DMS79 treated with DMSO at 0.1 percent for 48 hours (cell line): ENCODE measurements at regions not wholly inside any gene's neighbourhood (a gene's known extent, or its start where the extent isn't known, plus 50 kb on each side); places are given as distances from the start of the nearest gene placed in this dataset.

Experiments
- DNase-seq: peaks from one replicate; lab custom pipeline; 2025; lab: John Stamatoyannopoulos, UW

DNA sequence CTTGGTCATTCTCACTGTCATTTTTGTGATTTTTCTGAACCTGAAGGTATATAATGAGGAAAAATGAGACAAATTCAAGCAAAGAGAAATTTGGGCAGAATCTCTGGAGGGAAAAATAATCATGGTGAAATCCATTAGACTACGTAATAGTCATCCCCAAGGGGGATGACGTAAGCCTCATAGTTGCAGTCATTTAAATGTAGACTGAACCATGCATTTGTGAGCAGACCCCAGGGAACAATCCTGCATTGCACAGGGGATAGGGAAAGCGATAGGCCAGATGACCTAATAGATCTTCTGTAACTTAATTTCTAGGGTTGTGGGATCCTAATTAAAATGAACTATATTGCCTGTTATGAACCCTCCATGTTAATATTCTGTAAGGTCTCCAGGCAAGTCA is 167.4 kb upstream of the C1orf21 start:
- DNase-seq = no peak

DNA sequence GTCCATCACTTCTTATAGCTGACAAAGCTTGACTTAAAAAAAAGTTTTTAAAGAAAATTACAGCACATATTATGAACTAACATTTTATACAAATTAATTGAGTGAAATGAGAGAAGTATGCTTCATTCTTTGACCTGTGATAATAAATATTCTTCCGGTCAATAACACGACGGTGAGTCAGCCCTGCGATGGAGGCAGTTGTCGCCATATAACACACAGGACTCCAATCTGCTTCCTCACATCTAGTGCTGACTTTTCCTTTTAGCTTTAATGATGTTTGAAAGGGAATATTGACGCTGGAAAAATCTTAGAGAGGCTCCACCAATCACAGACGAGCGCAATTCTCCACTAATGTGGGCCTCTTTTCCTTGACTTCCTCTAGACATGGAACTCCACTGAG is 166.9 kb upstream of the C1orf21 start:
- no peak for DNase-seq

DNA sequence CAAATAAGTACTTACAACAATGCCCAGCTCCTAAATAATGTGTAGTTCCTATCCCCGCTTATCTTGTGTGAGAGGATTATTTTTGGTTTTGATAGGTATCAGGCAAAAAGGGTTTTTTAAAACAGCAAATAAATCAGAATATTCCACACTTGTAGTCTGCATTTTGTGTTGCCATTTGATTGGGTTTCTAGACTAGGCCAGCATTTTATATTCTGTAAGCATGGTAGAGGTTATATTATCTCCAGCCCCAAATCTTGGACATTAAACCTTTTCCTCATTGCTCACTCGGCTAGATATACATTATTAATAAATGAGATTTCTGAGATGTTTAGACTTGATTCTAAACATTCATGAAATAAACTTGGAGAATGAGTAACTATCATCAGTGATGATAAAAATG is 165.7 kb upstream of the C1orf21 start:
- no peak for DNase-seq

DNA sequence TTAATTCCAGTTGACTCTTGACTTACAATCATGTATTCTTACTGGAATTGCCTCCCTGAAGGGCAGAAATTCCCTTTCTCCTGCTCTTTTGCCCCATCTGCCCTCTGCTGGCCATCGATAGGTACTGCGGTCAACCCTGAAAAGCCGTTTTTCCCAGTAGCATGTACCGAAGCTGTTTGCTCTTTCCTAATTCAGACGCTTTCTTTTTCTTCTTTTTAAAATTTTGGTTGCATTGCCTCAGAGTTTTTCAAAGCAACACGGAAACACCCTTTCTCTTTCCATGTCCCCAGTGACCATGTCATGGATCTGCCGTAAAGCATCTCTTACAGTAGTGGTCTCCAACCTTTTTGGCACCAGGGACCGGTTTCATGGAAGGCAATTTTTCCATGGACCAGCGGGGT is 164.2 kb upstream of the C1orf21 start:
- peak; percentile 29 for DNase-seq

DNA sequence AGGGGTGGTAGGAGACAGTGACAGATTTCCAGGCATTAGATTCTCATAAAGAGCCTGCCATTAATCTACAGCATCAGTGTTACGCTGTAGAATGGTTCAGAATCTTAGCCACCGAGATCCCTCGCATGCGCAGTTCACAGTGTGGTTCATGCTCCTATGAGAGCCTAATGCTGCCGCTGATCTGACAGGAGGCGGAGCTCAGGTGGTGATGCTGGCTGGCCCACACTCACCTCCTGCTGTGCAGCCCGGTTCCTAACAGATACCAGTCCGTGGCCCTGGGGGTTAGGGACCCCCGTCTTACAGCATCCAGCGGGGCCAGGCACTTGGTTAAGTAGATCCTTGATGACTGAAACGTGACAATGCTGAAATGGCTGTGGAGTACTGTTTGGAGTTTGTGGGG is 163.6 kb upstream of the C1orf21 start:
- DNase-seq = no peak

DNA sequence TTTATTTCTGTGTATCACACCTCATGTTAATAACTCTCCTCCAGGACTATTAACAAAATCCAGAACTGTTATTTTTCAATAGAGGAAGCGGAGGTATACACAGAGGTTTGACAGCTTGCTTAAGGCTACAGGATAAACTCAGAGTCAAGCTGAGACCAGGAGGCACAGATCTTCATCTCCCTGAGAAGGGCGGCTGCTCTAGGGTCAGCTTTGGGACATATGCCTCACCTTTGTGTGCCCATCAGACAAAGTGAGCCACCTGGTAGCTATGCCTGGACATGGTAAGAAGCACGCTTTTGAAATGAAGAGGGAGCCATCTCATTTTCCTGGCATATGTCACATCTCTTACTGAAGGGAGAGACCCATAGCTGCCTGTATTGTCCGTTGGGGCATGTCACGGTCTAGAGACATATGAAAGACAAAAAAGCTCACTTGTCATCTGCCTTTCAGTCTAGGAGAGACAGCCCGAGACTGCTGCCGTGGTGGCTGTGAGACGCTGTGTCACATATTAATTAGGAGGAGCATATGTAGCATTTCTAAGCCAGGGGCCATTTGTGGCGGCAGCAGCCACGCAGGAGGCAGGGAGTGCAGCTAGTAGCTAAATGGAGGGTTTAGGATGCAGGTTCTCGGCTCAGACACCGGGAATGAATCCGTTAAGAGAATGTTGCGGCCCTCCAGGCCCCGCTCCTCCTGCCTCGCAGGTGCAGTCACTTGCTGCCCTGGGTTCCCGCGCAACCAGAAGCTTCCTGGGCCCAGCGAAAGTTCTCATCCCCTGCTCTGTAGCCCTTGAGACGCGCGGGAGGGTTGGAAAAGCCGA is 161.3 kb upstream of the C1orf21 start:
- no peak for DNase-seq

DNA sequence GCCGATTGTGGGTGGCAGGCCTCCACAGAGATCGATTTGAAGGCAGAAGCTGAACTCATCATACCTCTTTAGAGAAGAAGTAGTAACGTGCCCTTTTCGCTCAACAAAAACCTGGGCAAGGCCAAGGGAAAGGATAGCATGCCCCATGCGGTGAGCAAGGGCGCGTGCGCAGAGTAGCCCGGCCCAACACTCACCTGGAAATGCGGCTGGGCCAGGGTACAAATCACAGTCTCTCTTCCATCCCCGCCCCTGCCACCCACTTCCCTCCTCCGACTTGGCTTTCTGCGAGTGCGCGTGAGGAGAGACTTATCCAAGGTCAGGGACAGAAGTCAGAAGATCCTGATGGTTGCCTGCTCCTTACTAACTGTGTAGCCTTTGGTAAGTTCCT is 160.7 kb upstream of the C1orf21 start:
- no peak for DNase-seq

DNA sequence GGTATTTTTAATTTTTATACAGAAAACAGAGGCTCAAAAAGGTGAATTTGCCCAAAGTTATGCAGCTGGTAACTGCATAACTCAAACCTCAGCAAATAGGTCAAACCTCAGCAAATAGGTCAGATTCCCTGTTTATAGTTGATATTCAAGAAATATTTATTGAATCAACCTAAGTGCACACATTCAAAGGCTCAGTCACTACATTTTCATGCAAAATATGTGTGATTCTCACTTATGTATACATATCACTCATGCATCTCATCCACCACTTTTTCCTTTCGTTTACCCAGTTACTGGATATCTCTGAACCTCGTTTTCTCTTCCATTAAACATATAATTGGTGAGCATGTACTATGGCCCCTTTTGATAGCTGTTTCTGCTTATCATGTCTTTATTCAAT is 158.3 kb upstream of the C1orf21 start:
- no peak for DNase-seq

DNA sequence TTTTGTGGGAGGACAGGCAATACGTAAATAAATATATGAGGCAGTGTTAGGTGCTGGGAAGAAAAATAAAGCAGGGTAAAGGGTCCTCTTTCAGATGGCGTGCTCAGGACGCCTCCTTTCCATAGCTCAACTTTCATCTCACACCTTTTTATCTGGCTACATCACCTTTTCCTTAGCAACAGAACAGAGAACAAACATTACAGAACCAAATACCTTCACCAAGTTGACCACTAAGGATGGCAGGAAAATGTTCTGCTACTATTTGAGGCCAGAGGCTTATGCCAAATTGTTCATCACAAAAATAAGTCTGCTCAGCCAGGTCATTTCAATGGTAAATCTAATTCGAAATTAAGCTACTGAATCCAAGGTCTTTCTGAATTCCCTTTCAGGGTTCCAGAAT is 149.2 kb upstream of the C1orf21 start:
- DNase-seq = no peak

DNA sequence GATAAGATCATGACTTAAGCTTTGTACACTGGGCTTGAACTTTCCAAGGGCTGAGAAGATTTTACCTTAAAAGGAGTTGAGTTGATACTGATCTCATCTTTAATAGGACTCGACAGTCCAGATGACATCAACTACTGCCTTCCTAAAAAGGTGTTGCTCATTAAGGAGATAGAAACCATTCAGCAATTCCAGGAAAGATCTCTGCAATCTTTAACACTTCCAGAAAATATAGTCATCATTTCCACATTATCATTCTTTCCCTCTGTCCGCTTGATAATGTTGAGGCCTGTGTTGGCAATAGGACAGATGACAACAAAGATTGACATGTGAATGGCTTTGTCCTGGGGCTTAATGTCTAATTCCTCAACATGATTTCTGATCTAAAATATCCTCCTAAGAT is 145.4 kb upstream of the C1orf21 start:
- DNase-seq = no peak

DNA sequence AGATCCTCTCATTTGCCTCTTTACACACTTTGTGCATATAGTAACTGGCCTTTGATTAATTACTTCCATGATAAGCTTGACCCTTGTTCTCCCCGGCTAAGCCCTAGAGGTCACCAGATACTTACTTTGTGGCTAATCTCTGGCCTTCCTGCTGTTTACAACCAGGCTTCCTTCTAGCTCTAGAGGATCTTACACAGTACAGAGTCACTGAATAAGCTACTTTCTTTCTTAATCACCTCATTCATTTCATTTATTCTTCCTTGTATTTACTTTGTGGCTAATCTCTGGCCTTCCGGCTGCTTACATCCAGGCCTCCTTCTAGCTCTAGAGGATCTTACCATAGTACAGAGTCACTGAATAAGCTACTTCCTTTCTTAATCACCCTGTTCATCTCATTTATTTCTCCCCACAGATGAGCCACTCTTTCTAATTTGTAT is 144.3 kb upstream of the C1orf21 start:
- no peak for DNase-seq

DNA sequence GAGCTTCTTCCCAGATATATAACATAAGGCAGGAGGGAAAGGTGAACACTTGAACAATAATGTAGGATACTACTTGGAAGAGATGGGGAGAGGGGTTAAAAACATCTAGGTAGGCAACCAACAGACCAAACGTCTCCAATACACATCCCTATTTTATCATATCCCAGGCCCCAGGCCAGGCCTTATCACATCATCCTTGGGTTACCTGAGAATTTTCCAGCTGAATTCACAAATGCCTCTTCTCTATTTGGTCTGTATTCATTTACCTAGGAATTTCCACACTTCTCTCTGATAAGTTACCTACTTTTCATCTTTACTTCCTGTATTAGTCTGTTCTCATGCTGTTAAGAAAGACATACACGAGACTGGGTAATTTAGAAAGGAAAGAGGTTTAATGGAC is 141.9 kb upstream of the C1orf21 start:
- no peak for DNase-seq

DNA sequence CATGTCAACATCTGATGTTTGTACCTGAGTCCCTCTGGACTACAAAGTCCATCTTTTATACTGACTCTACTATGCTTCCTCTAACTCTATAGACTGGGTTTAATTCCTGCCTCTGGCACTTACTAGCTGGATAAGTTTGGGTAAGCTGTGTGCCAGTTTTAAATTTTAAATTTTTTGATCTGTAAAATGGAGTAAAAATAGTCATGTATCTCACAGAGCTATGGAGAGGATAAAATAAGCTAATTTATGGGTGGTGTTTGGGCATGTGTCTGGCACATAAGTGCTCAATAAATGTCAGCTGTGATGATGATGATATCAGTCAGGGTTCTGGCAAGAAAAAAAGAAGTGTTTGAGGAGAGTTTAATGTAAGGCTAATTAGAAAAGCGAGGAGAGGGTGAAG is 139.2 kb upstream of the C1orf21 start:
- DNase-seq = no peak

DNA sequence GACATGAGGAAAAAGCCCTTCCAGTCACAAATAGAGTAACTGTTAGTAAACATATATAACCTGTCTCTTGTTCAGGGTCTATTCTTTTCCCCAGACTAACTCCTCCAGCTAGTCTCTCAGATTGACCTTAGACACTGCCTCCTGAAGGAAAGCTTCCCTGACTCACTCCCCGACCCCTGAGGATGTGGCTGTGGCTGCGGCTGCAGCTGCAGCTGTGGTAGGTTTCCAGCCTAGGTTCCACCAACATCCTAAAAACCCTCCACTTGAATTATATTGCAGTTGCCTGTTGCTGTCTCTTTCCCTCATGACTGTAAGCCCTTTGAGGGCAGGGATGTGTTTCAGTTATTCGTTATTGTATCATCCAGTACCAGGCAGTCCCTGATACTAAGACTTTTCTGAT is 132.9 kb upstream of the C1orf21 start:
- DNase-seq = no peak

DNA sequence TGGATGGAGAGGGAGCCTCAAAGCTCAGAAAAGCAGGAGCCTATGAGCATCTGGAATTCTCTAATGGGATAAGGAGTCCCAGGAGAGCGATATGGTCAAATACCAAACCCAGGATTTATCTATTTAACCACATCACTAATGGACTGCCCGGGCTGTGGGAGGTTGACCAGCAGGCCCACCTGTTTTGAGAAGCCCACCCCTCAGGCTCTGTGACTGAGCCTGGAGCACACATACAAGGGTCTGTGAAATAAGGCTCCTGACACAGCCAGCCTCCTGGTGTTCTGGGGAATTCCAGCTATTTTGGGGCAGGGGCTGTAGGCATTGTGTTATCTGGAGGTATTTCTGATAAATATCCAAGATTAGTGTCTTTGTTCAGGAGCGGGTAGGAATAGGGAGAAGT is 132.0 kb upstream of the C1orf21 start:
- DNase-seq = no peak

DNA sequence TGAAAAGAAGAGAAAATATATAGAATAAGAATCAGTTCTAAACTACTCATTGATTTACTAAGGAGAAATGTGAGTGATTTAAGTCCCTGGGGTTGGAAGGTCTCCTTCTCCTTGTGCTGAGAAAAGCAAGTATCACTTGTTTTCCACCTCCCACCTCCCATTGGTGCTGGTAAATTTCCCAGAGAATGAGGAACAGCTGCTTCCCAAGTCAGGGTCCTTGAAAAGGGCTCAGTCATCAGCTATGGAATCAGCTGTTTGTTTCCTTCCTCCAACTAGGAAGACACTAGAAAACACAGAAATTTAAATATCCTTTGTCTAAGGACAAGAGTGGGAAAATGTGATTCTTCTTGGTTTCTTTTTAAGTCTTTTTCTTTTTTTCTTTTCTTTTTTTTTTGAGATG is 131.3 kb upstream of the C1orf21 start:
- no peak for DNase-seq

DNA sequence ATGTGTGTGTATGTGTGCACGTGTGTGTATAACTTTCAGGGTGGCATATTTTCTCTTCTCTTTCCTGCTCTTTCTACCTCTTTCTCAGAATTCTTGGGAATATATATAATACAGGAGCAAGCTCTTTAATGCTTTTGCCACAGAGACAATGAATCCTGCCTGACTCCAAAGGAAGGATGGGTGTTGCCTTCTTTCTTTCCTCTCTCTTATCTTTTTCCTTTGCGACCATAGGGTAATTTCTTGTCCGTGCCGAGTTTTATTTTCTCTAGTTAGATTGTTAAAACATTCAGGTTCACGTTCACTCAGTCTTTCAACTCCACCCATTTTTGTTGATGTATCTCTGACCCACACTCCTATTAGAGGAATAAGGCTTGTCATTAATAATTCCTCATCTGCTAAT is 129.0 kb upstream of the C1orf21 start:
- no peak for DNase-seq

DNA sequence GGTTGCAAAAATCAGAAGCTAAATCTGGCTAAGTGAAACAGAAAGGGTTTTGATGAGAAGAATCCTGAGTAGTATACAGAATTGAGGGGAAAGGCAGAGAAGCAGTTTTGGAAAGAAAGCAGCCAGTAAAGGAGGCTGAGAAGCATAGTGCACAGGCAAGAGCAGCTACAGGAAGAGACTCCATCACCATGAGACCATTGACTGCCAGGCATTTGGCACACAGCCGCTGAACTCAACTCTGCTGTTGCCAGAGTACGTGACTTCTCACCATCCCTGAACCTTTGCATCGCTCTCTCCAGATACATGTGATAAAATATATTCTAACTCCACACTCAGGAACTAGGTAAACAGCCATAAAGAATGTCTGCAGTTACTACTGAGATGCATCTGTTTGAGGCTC is 128.3 kb upstream of the C1orf21 start:
- no peak for DNase-seq

DNA sequence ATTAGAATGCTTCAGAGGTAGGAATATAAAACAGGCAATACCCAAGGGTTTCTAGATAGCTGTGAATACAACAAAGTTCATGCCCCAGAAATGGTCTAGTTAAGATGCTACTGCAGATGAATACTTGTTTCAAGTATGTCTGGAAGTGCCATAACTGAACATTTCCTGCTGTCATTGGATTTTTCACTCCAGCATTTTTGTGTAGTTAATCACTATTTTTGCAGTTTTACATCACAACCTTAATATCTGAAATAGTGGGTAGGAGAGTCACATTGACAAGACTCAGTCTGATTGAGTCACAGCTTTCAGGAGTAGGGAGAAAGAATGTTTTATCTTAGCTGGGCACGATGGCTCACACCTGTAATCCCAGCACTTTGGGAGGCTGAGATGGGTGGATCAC is 126.4 kb upstream of the C1orf21 start:
- no peak for DNase-seq

DNA sequence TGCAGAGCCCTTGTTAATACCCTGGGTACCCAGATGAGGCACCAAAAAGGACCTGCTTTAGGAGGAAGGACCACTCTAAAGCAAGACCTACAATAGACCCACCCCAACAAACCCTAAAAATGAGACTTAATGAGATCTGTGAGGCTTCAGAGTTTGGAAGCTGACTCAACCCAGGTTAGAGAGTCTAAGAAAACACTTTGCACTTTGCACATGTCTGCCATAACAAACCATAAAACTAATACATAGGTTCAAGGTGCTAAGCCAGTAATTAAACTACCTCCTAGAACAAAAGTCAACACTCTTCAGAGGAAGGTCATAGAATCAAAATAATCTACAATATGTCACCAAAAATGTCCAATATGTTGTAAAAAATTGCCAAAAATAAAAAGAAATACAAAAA is 124.7 kb upstream of the C1orf21 start:
- DNase-seq = no peak

DNA sequence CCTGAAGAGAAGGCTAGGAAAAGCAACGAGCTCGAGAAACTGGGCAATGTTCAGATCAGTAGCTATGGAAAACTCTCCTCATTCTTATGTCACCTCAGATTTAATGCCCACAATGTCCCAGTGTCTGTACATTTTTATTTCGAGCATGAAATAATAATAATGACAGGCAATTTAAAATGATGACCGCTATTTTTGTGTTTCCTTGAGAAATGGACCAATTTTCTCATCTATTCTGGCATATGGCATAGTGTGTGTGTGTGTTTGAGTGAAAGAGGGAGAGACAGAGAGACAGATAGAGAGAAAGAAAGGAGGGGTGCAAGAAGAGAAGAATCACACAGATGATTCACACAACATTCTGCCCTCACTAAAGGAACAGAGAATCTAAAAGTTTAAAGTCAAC is 119.1 kb upstream of the C1orf21 start:
- no peak for DNase-seq

DNA sequence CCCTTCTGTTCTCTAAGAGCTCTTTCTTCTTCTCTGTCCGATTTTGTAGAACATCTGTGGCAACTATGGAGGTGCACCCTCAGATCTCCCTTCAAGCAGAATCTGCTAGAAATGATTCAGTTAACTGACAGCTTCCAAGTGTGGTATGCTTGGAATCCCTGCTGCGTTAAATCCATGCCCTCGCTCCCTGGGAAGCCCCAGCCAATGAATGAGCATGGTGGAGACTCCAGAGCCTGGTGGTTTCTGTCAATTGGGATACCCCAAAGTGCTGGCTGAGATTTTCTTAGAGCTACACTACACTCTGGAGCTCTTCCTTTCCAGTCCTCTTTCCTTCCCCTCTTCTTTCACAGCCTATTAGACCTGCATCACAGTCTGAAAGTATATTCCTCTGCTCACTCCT is 116.3 kb upstream of the C1orf21 start:
- no peak for DNase-seq

DNA sequence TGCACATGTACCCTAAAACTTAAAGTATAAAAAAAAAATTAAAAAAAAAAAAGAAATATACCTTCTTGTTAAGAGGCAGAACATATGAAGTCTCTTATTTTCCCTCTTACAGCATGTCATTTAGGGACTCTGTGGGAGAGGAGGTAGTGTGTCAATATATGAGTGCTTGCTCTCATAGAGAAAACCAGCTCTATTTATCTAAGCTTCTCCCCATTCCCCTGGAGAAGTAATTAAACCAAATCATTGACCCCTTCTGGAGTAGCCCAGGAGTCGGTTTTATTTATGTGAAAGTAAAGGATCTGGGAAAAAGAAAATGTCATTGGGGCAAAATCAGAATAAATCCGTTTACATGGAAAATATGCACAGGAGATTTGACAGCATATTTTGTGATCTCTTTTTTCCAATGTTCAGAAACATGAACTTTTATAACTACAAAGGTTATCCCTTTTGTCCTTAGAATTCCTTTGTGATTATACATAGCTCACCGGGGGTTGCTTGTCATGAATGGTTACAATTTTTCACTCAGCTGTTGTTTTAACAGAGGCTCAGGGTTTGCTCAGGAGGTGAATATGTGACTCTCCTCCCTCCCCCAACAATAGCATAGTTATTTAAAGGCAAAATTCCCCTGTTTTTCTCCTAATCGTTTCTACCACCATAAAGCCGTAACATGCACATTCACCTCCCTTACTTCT is 114.5 kb upstream of the C1orf21 start:
- no peak for DNase-seq

DNA sequence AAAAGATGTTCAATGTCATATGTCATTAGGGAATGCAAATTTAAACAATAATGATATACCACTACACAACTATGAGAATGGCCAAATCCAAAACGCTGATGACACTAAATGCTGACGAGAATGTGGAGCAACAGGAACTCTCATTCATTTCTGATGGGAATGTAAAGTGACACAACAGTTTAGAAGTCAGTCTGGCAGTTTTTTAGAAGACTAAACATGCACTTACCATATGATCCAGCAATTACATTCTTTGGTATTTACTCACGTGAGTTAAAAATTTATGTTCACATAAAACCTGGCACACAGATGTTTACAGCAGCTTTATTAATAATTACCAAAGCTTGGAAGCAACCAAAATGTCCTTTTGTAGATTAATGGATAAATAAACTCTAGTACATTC is 110.4 kb upstream of the C1orf21 start:
- DNase-seq = no peak
